GM18499 (cell line): ENCODE measurements at regions not wholly inside any gene's neighbourhood (a gene's known extent, or its start where the extent isn't known, plus 50 kb on each side); places are given as distances from the start of the nearest gene placed in this dataset.
A peak's percentile ranks its signal among the peaks of the same experiment; 100 is the strongest.

Source experiments
- ATAC-seq: cut with Tn5 transposase; IDR thresholded peaks from one replicate; pipeline ENCODE4 v1.9.1; 2021; ENCODE audit warnings: moderate number of reproducible peaks; ENCODE audit not compliant: insufficient read depth, unreplicated experiment

DNA sequence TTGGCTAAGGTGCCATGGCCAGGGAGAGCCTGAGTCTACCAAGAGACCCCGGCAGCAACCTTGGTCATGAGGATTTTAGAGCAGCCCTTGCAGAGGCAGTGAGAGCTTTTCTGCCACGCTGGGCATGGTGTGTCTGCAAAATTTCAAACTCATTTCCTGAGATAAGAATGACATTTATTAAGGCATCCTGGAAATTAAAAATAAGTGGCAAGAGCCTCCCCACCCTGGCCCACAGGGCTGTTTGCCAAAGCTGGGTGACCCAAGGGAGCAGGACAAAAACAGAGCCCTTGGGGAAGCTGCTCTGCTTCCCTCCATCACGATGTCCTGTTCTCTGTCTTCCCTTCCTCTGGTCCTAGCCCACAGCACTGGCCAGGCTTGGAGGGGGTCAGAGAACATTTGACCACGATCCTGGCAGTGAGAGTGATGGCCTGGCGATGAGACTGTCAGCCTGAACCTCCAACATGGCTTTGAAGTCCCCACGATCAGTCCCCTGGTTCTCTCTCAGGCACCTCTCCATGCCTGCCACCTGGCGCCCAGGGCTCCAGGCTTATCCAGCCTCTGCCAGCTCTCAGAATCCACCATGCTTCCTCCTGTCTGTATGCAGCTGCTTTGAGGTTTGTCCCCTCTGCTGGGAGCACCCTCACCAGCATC, 68.9 kb upstream of the RMDN2 start:
- ATAC-seq: no peak

DNA sequence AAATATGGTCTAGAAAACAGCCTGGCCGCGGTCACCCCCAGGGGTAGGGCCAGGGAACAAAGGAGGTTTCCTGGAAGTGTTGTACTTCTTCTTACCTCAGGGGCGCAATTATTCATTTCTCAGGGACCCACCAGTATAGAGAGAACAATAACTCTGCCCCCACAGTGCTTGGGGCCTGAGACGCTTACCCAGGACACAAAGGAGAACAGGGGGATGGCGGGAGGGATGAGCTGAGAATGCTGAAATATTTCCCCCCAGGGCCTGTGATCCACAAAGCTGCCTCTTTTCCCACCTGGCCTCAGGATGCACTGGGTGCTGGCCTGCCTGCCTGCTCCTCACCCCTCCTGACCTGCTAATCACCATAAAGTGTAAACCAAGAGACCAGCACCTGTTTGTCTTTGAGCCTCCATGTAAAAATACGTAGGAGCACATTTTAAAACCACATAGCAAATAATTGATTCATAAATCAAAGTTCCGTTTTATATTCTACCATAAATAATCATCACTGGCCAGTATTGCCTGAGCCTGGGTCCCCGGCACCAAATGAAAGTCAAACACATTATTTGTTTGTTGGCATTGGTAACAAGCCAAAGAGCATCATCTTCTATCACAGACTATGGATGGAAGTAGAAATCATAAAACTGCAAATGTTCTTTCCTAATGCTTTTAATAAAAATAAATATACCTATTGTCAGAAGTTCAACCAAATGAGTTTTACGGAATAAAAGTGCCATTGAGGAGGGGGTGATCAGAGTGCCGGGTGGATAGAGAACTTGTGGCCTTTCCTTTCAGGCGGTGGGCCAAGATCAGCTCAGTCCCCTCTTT, 67.3 kb upstream of the RMDN2 start:
- ATAC-seq: no peak

GRCh38 chr2:37858400-37858711, 66.7 kb upstream of the RMDN2 start:
- ATAC-seq: no peak

DNA sequence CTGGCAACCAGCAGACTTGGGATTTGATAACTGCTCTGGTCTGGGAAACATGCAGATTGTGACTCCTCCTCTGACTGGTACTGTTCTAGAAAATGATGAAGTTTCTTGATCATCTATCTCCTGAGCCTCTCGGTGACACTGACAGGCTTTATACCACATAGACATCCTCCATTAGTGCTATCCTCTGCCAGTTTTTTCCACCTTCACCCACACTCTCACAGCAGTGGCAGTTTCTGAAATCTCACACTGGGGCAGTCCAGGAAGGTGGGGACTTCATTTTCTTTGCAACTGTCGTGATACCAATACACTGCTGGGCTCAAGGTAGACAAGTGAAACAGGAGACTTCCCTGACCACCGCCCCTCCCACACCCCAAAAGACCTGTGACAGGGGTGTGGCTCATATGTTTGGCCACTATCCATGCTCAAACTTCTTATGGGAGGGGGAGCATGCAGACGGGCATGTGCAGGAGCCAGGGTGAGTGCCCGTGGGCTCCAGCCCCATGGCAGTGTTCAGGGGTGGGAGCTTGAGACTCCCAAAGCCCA, 66.3 kb upstream of the RMDN2 start:
- ATAC-seq: no peak

DNA sequence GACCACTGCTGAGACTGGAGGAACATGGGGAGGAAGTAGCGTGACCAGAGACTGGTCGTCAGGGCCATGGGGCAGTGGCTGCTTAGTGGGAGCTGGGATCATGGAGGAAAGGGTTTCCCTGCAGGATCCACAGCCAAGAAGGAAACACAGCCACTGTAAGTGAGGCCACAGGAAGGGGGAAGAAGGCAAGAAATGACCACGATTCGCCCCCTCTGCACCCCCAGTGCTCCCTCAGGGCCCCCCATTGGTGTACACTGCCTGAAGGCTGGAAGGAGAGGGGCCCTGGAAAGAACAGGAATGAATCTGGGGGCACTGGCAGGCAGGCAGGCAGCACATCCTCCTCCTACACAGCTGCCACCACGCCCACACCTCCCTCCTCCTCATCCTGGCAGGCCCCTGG, 62.5 kb upstream of the RMDN2 start:
- ATAC-seq: no peak

DNA sequence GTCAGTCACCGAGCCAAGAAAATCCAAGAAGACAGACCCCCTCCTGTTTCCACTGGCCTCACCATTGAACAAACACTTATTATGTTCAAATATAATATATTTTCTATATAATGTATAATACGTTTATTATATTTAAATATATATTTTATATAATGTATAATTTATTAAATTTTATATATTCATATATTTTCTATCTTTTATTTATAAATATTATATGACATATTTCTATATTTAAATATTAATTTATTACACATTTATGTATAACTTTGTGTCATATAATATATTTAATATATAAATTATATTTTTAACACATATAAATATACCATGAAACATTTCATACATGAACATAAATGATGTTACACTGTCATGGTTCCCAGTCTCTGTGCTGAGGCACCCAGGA, 60.9 kb upstream of the RMDN2 start:
- ATAC-seq: no peak

- ATAC-seq: no peak
These were observed 59.4 kb upstream of the RMDN2 start for GRCh38 chr2:37865640-37866039.

GRCh38 chr2:37866171-37866934, 58.7 kb upstream of the RMDN2 start:
- ATAC-seq: no peak

- ATAC-seq: no peak
These were observed 57.9 kb upstream of the RMDN2 start for GRCh38 chr2:37867166-37867565.

DNA sequence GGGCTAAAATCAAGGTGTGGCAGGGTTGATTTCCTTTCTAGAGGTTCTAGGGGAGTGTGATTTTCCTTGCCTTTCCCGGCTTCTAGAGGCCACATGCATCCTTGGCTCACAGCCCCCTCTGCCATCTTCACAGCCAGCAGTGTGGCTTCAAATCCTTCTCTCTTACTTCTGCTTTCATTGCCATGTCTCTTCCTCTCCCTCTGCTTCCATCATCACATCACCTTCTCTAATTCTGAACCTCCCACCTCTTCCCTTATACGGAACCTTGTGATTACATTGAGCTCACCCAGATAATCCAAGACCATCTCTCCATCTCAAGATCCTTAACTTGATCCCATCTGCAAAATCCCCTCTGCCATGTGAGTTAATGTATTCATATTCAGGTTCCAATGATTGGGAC, 56.2 kb upstream of the RMDN2 start:
- no peak for ATAC-seq

GRCh38 chr2:37869304-37869703, 55.8 kb upstream of the RMDN2 start:
- ATAC-seq: no peak

- no peak for ATAC-seq
These were observed 55.3 kb upstream of the RMDN2 start for GRCh38 chr2:37869771-37870170.

DNA sequence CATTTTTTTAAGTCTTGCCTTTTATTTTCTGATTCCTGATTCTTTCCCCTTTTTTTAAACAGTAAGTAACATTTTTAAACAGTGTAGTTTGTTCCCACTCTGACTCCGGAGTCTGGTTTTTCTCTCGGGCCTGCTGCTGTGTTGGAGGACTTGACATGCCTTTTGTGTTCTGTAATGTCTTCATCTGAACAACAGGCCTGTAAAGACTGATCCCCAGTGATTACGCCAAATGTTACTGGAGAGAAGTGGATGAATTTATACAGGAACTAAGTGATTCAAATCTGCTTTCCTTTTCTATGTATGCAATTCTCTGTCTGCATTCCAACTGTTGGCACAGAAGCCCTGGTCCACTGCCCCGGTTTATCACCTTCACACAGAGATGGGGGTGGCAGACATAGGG, 54.3 kb upstream of the RMDN2 start:
- ATAC-seq: no peak

DNA sequence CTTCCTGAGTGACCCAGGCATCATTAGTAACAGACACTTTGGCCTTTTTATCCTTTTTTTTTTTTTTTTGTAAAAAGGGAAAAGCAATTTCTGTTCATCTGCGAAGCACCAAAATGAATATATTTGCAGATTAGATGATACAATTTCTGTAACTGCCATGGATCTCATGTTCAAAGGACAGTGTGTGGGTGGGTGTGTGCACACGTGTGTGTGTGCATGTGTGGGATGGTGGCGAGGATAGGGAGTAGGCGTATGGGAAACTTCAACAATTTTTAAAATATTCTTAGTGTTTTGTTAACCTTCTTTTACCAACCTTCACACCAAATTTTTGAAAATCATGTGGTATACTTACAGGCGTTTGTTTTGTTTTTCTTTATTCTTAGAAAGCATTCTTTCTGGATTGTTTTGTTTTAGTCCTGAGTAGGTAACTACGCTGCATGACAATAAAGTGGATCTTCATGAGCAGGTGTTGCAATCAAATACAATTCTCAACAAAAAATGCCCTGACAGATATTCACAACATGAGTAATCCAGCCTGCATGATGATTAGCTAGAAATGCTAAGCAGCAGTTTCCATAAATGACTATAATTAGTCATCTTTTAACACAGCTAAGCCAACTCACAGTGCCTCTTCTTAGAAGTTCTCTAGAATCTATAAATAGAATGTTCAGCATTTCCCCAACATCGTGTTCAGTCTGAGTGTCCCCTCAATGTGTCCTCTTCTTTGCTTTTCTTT, 53.5 kb upstream of the RMDN2 start:
- peak; percentile 69 for ATAC-seq

DNA sequence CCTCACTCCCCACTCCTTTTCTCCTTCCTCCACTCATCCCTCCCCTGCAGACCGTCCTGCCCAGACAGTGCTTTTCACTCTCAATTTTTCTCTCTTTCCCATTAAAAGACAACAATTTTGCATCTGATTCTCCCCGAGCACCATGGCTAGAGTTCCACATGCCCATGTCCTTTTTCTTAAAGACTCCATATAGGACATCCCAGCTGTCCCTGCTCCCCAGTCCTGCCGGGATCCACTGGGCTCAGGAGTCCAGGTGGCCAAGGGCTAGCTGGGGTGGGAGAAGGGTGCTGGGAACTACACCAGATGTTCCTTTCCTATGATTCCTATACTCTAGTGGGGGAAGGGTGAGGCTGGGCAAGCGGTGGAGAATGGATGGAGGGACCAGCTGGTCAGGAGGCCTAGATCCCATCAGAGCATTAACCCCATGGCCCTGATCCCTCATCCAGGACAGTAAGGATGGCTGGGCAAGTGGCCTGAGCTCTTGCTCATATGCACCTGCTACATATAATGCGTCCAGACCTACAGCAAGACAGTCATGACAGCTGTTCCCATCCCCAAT, 52.8 kb upstream of the RMDN2 start:
- ATAC-seq: no peak

- no peak for ATAC-seq
These were observed 51.9 kb upstream of the RMDN2 start for GRCh38 chr2:37873229-37873628.

DNA sequence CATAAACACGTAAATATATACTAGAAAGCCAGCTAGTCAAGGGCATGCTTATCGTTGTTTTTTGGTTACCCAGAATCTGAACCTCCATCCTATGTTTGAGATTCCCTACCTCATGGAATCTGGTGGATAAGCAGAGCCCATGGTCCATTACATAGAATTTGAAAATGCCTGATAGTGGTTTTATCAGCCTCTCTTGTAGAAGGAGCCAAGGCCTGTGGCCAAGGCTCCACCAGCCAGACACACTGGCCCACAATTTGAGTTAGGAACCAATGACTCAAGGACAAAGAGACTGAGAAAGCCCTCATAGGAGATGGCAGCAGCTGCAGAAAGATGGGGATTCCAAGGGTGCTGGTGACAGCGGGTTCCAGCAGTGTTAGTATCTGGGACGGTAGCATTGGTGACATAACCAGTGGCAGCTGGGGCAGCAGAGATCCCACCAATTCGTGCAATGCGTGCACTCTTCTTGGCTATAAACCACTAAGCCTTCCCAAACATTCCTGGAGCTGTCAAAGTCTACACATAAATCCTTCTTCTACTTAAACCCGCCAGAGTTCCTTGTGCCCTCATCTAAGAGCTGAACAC, 51.2 kb upstream of the RMDN2 start:
- ATAC-seq: no peak

- no peak for ATAC-seq
These were observed 50.6 kb upstream of the RMDN2 start for GRCh38 chr2:37874470-37874869.
